Left lung (tissue), 4 donors: ENCODE measurements at regions not wholly inside any gene's neighbourhood (a gene's known extent, or its start where the extent isn't known, plus 50 kb on each side); places are given as distances from the start of the nearest gene placed in this dataset.

Experiments
- ATAC-seq: fragments of 200-7000 bp; cut with Tn5 transposase; one replicate; pipeline ENCODE4 v1.9.1; 2020; ENCODE audit warnings: moderate library complexity
- DNase-seq, 4 donors: peaks; one replicate each; pipeline ENCODE4 v3.0.0-alpha.2; 2013 to 2020
- H3K27ac ChIP-seq, 2 donors: fragments of 200-600 bp; sonication (generic) in 1 of 2; one replicate each; pipeline versions ENCODE4 v1.5.0 to v1.8.0; 2020 to 2021
- H3K27me3 ChIP-seq, 2 donors: fragments of 200-600 bp; sonication (generic) in 1 of 2; one replicate each; pipeline versions ENCODE4 v1.5.0 to v1.8.0; 2020 to 2021
- H3K36me3 ChIP-seq, 2 donors: fragments of 200-600 bp; sonication (generic) in 1 of 2; one replicate each; pipeline versions ENCODE4 v1.5.0 to v1.8.0; 2020 to 2021
- H3K4me1 ChIP-seq, 2 donors: fragments of 200-600 bp; one replicate each; pipeline ENCODE4 v1.8.0; 2021
- H3K4me3 ChIP-seq, 2 donors: fragments of 200-600 bp; sonication (generic) in 1 of 2; one replicate each; pipeline versions ENCODE4 v1.5.0 to v1.8.0; 2020 to 2021; ENCODE audit warnings: mild to moderate bottlenecking in 1 of 2
- H3K9me3 ChIP-seq, 2 donors: fragments of 200-600 bp; sonication (generic) in 1 of 2; one replicate each; pipeline versions ENCODE4 v1.5.0 to v1.8.0; 2020 to 2021
- intact Hi-C, 2 donors: fragments of 100-400 bp; cut with DNase I; formaldehyde crosslinking; loops; one replicate each; pipeline versions ENCODE4 v1.11.2 to v1.14.2; 2022
- TF ChIP-seq, protein P1 (sequence below), 2 donors: fragments of 200-600 bp; sonication (generic) in 1 of 2; IDR thresholded peaks; one replicate each; pipeline versions ENCODE4 v1.5.0 to v1.8.0; 2021; ENCODE audit warnings: antibody characterized with exemption in 2 of 2
- donor health status: DM: no; HTN: yes; CAD: no.
- donor health status: DM: no; HTN: no; CAD: no.

GRCh38 chr2:226411205-226411604 is 388.4 kb downstream of the IRS1 start:
- no peaks in the 10 kb centered on the region for H3K9me3 ChIP-seq
- no peak for DNase-seq
- H3K36me3 ChIP-seq = no peaks in the 10 kb centered on the region
- H3K27ac ChIP-seq = no peak overlapping the region
- TF ChIP-seq, protein P1, sequence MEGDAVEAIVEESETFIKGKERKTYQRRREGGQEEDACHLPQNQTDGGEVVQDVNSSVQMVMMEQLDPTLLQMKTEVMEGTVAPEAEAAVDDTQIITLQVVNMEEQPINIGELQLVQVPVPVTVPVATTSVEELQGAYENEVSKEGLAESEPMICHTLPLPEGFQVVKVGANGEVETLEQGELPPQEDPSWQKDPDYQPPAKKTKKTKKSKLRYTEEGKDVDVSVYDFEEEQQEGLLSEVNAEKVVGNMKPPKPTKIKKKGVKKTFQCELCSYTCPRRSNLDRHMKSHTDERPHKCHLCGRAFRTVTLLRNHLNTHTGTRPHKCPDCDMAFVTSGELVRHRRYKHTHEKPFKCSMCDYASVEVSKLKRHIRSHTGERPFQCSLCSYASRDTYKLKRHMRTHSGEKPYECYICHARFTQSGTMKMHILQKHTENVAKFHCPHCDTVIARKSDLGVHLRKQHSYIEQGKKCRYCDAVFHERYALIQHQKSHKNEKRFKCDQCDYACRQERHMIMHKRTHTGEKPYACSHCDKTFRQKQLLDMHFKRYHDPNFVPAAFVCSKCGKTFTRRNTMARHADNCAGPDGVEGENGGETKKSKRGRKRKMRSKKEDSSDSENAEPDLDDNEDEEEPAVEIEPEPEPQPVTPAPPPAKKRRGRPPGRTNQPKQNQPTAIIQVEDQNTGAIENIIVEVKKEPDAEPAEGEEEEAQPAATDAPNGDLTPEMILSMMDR (IDR thresholded peaks at IDR 0.05) = no peak
- H3K27me3 ChIP-seq = no peaks in the 10 kb centered on the region
- intact Hi-C loops = no loop called here
- no peak overlapping the region for H3K4me3 ChIP-seq
- no peaks in the 10 kb centered on the region for H3K4me1 ChIP-seq
- no peak for ATAC-seq

DNA sequence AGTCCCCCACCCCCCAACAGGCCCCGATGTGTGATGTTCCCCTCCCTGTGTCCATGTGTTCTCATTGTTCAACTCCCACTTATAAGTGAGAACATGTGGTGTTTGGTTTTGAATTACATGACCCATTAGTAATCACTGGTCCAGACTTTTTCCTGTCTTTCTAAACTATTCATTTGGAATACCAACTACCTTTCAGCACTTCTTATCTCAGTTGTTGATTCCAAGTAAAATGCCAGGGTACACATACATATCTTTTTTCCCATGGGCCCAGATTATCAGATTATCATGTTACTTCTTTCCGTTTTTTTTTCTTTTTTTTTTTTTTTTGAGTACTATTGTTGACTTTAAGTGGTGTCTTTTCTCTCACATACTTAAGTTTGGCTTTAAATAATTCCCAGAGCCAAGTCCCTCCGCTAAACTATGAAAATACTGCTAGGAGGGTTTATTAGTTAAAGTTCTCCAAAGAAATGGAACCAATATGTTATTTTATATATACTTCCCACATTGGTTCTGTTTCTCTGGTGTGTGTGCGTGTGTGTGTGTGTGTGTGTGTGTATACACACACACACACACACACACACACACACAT is 389.3 kb downstream of the IRS1 start:
- no peak for DNase-seq

DNA sequence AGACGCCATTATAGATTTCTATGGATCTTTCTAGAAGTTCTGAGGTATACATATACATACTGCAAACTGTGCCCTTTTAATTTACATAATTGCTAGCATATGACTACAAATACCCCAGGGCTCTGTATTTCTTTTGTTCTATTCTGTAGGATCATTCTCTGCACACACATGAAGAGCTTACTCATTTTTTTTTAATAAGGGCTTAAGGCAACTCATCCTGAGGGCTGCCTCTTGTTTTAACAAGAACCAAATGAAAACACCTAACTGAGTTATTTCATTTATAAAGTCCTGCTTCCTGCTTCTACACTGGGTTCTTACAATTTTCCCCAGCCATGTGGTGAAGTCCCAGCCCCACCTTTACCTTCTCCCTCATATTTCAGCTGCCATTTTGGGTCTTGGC is 390.5 kb downstream of the IRS1 start:
- Histone ChIP-seq H3K36me3 (no peaks in the 10 kb centered on the region), H3K27ac (no peak overlapping the region), H3K4me3 (no peak overlapping the region), H3K4me1 (no peaks in the 10 kb centered on the region), H3K9me3 (no peaks in the 10 kb centered on the region), H3K27me3 (no peaks in the 10 kb centered on the region)
- intact Hi-C loops = no loop called here
- DNase-seq = no peak
- TF ChIP-seq, protein P1 (IDR thresholded peaks at IDR 0.05) = no peak
- no peak for ATAC-seq

More for the DNA sequence above, 389.3 kb downstream of the IRS1 start:
- intact Hi-C loops = no loop called here
- H3K4me1 ChIP-seq = no peaks in the 10 kb centered on the region
- ATAC-seq = no peak
- H3K27ac ChIP-seq = no peak overlapping the region
- TF ChIP-seq, protein P1 (IDR thresholded peaks at IDR 0.05) = no peak
- no peak overlapping the region for H3K4me3 ChIP-seq
- no peaks in the 10 kb centered on the region for H3K27me3 ChIP-seq
- no peaks in the 10 kb centered on the region for H3K36me3 ChIP-seq
- H3K9me3 ChIP-seq = no peaks in the 10 kb centered on the region

DNA sequence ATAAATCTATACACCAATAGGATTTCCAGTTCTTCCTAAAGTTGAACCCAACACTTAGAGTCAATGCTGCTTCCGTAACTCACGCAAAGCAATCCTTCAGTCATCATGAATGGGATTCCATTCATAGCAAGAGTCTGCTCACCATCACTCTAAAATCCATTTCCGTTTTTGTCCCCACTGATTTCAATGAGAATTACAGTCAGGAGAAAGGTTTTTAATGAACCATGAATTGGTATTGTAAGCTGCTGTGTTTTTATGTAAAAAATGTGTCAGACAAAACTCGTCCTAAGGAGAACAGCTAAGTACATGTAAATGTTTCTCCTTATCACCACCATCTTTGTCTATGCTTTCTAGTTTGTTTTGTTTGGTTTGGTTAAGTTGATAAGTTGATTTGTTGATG is 391.5 kb downstream of the IRS1 start:
- no peaks in the 10 kb centered on the region for H3K36me3 ChIP-seq
- no peak overlapping the region for H3K4me3 ChIP-seq
- H3K27me3 ChIP-seq = no peaks in the 10 kb centered on the region
- H3K27ac ChIP-seq = no peak overlapping the region
- TF ChIP-seq, protein P1 (IDR thresholded peaks at IDR 0.05) = no peak
- no peaks in the 10 kb centered on the region for H3K9me3 ChIP-seq
- no peaks in the 10 kb centered on the region for H3K4me1 ChIP-seq
- ATAC-seq (no peak), DNase-seq (no peak)
- intact Hi-C loops = no loop called here

- TF ChIP-seq, protein P1 (IDR thresholded peaks at IDR 0.05) = no peak
- no peak overlapping the region for H3K4me3 ChIP-seq
- no peak for ATAC-seq
- H3K36me3 ChIP-seq = no peaks in the 10 kb centered on the region
- DNase-seq = no peak
- no peak overlapping the region for H3K27ac ChIP-seq
- H3K4me1 ChIP-seq = no peaks in the 10 kb centered on the region
- intact Hi-C loops = no loop called here
- H3K9me3 ChIP-seq = no peaks in the 10 kb centered on the region
- no peaks in the 10 kb centered on the region for H3K27me3 ChIP-seq
Observed at GRCh38 chr2:226407135-226407534, 392.5 kb downstream of the IRS1 start.
